SU-DHL-6 (cell line): ENCODE measurements at regions not wholly inside any gene's neighbourhood (a gene's known extent, or its start where the extent isn't known, plus 50 kb on each side); places are given as distances from the start of the nearest gene placed in this dataset.

Experiments
- H2AFZ ChIP-seq: fragments of 200-600 bp; sonication (generic); 2 replicates; pipeline ENCODE4 v1.6.1; 2014; ENCODE audit warnings: low read depth, mild to moderate bottlenecking, moderate library complexity, mixed read lengths, antibody characterized with exemption, low read length; ENCODE audit not compliant: severe bottlenecking
- H3F3A ChIP-seq: fragments of 200-600 bp; shearing (Covaris generic); 2 replicates; pipeline ENCODE4 v1.6.0; 2016; ENCODE audit warnings: antibody characterized with exemption, mild to moderate bottlenecking; ENCODE audit not compliant: insufficient read depth
- H3K27ac ChIP-seq: fragments of 200-600 bp; sonication (generic); 2 replicates; pipeline ENCODE4 v1.5.1; 2016; ENCODE audit warnings: low read depth, mild to moderate bottlenecking, low read length, moderate library complexity, mixed read lengths
- H3K27me3 ChIP-seq: fragments of 200-600 bp; sonication (generic), shearing (Covaris generic); 2 replicates; pipeline ENCODE4 v1.6.0; 2014; ENCODE audit warnings: mild to moderate bottlenecking, low read length
- H3K36me3 ChIP-seq: fragments of 200-600 bp; sonication (generic); 2 replicates; pipeline ENCODE4 v1.6.1; 2014; ENCODE audit warnings: mild to moderate bottlenecking, low read length, mixed read lengths
- H3K4me2 ChIP-seq: fragments of 300-600, 200-600 bp; shearing (Covaris generic), sonication (generic); 2 replicates; pipeline ENCODE4 v1.6.0; 2014; ENCODE audit warnings: low read length, low read depth, mild to moderate bottlenecking; ENCODE audit not compliant: poor library complexity, severe bottlenecking
- H3K4me3 ChIP-seq: fragments of 200-600 bp; sonication (generic); 2 replicates; pipeline ENCODE4 v1.5.1; 2014; ENCODE audit warnings: antibody characterized with exemption, low read length, mild to moderate bottlenecking, mixed read lengths; ENCODE audit not compliant: insufficient read depth, poor library complexity, severe bottlenecking
- H3K79me2 ChIP-seq: fragments of 200-600 bp; sonication (generic); 2 replicates; pipeline ENCODE4 v1.6.1; 2014; ENCODE audit warnings: mild to moderate bottlenecking, low read length, moderate library complexity; ENCODE audit not compliant: insufficient read depth
- H3K9ac ChIP-seq: fragments of 200-600 bp; sonication (generic); 2 replicates; pipeline ENCODE4 v1.7.0; 2014; ENCODE audit warnings: mild to moderate bottlenecking, low read length
- H3K9me2 ChIP-seq: fragments of 200-600 bp; sonication (generic); replicated peaks from 2 replicates; pipeline ENCODE4 v1.6.1; 2014; ENCODE audit warnings: low read length; ENCODE audit not compliant: insufficient read depth
- H3K9me3 ChIP-seq: fragments of 200-600 bp; sonication (generic); 2 replicates; pipeline ENCODE4 v1.6.1; 2014; ENCODE audit warnings: low read length, mixed read lengths; ENCODE audit not compliant: insufficient read depth
- H4K20me1 ChIP-seq: fragments of 200-600 bp; sonication (generic); 2 replicates; pipeline ENCODE4 v1.6.1; 2014; ENCODE audit warnings: low read depth, mild to moderate bottlenecking, antibody characterized with exemption, low read length, moderate library complexity, mixed read lengths
- EZH2phosphoT487 ChIP-seq: fragments of 200-600 bp; sonication (generic), shearing (Covaris generic); conservative IDR thresholded peaks from 2 replicates; pipeline ENCODE4 v1.6.1; 2018; ENCODE audit warnings: mild to moderate bottlenecking, antibody characterized with exemption, low read length, moderate library complexity, mixed read lengths
- TF ChIP-seq, protein P1 (sequence below): fragments of 200-600 bp; sonication (generic); IDR thresholded peaks from one replicate; pipeline ENCODE4 v1.5.1; 2017; ENCODE audit warnings: antibody characterized with exemption, mild to moderate bottlenecking, low read length, moderate library complexity; ENCODE audit not compliant: insufficient read depth, poor library complexity, severe bottlenecking

GRCh38 chrX:77264490-77264889, 182.7 kb upstream of the FGF16 start:
- Histone ChIP-seq H3K9me3 (no peaks in the 10 kb centered on the region), H3K79me2 (no peaks in the 10 kb centered on the region), H3K9ac (no peak overlapping the region), H3K36me3 (no peaks in the 10 kb centered on the region), H3K4me2 (no peak overlapping the region), H3K9me2 (no peaks in the 10 kb centered on the region), H4K20me1 (no peaks in the 10 kb centered on the region), H3F3A (no peaks in the 10 kb centered on the region), H2AFZ (no peak overlapping the region), H3K4me3 (no peak overlapping the region), H3K27me3 (no peaks in the 10 kb centered on the region), H3K27ac (no peak overlapping the region)
- TF ChIP-seq, protein P1, sequence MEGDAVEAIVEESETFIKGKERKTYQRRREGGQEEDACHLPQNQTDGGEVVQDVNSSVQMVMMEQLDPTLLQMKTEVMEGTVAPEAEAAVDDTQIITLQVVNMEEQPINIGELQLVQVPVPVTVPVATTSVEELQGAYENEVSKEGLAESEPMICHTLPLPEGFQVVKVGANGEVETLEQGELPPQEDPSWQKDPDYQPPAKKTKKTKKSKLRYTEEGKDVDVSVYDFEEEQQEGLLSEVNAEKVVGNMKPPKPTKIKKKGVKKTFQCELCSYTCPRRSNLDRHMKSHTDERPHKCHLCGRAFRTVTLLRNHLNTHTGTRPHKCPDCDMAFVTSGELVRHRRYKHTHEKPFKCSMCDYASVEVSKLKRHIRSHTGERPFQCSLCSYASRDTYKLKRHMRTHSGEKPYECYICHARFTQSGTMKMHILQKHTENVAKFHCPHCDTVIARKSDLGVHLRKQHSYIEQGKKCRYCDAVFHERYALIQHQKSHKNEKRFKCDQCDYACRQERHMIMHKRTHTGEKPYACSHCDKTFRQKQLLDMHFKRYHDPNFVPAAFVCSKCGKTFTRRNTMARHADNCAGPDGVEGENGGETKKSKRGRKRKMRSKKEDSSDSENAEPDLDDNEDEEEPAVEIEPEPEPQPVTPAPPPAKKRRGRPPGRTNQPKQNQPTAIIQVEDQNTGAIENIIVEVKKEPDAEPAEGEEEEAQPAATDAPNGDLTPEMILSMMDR = no peak
- no peak for TF ChIP-seq EZH2phosphoT487

DNA sequence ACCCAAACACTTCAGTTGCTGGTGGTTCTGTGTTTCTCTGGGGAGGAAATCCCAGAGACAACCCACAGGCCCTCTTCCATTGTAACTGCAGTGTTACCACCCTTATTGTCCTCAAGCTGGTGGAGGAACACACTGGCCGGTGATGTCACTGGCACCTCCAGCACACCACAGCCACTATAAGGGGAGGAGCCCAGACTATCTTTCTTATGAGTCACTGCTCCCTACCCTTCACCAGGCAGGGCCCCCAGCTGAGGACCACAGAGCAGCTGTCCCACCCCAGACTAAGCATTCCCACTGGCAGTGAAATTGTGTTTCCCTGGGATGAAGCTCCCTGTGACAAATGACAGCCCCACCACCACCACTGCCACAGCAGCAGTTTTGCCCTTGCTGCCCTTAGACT, 171.8 kb upstream of the FGF16 start:
- Histone ChIP-seq H3K79me2 (no peaks in the 10 kb centered on the region), H3K4me3 (no peak overlapping the region), H3F3A (no peaks in the 10 kb centered on the region), H4K20me1 (no peaks in the 10 kb centered on the region), H2AFZ (no peak overlapping the region), H3K9ac (no peak overlapping the region), H3K27ac (no peak overlapping the region), H3K9me2 (no peaks in the 10 kb centered on the region), H3K9me3 (no peaks in the 10 kb centered on the region), H3K27me3 (no peaks in the 10 kb centered on the region), H3K36me3 (no peaks in the 10 kb centered on the region), H3K4me2 (no peak overlapping the region)
- TF ChIP-seq, protein P1 = no peak
- no peak for TF ChIP-seq EZH2phosphoT487

GRCh38 chrX:77276742-77277141, 170.4 kb upstream of the FGF16 start:
- Histone ChIP-seq H3K27me3 (no peaks in the 10 kb centered on the region), H3K36me3 (no peaks in the 10 kb centered on the region), H3K9ac (no peak overlapping the region), H3K9me2 (no peaks in the 10 kb centered on the region), H3K27ac (no peak overlapping the region), H3K9me3 (no peaks in the 10 kb centered on the region), H4K20me1 (no peaks in the 10 kb centered on the region), H3K4me2 (no peak overlapping the region), H2AFZ (no peak overlapping the region), H3F3A (no peaks in the 10 kb centered on the region), H3K79me2 (no peaks in the 10 kb centered on the region), H3K4me3 (no peak overlapping the region)
- TF ChIP-seq EZH2phosphoT487 = no peak
- TF ChIP-seq, protein P1 = no peak
